HG02610 (cell line): ENCODE measurements at regions not wholly inside any gene's neighbourhood (a gene's known extent, or its start where the extent isn't known, plus 50 kb on each side); places are given as distances from the start of the nearest gene placed in this dataset.

ENCODE experiments used
- ATAC-seq: cut with Tn5 transposase; IDR thresholded peaks from one replicate; pipeline ENCODE4 v1.9.1; 2021; ENCODE audit warnings: mild to moderate bottlenecking, moderate library complexity; ENCODE audit not compliant: unreplicated experiment

DNA sequence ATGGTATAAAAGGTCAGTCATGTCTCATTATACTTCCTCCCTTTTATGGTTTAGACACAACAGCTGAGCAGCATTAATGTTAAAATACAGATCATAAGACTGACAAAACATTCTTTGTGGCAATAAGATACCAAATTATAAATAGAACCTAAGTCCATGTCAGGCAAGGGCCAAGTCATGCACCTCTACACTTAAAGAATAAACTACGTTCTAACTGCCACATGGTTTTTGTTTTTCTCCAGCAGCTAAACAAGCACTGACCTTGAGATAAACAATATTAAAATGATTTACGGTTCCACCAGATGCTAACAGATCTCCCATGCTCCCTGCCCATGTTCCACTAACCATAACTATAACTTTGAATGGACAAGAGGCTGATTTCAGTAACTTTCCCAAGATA, 368.6 kb upstream of the TFPI start:
- ATAC-seq, result no peak

DNA sequence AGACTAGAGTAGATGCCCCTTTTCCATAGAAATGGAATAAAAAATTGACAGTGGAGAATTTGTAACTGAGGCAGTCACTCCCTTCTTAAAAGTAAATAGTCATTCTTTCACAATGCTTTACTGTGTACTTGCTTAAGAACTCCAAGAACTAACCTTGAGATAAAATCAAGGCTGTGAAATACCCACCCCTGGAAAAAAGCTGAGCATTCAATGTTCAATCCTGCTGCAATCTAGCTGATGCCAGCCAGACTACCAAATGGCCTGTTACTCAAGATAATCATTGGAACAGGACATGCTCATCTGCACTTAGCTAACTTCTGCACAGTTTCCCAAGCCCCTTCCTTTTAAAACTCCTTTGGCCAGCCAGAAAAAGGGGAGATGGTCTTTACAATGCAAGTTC, 367.4 kb upstream of the GULP1 start:
- ATAC-seq, result no peak

- no peak for ATAC-seq
Measured at GRCh38 chr2:187934236-187934635, 357.4 kb upstream of the GULP1 start.

DNA sequence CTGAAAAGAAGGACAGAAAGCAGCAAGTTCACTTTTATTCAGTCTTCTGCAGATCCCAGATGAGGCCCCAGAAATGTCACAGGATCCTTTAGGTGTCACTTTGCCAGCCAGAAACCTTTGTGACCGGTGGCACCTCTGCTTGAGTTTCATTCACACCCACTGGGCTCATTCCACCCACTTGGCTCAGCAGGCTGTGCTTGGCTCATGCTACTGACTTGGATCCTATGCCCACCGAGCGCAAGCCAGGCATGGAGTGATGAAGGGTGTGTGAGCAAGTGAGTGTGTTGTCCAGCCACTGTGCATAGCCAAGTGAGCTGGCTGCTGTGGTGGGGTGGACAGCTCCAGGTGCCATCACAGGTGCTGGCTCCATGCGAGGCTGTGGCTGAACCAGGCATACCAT, 357.0 kb upstream of the GULP1 start:
- ATAC-seq, result no peak

- no peak for ATAC-seq
Measured at GRCh38 chr2:187935126-187935525, 356.5 kb upstream of the GULP1 start.

DNA sequence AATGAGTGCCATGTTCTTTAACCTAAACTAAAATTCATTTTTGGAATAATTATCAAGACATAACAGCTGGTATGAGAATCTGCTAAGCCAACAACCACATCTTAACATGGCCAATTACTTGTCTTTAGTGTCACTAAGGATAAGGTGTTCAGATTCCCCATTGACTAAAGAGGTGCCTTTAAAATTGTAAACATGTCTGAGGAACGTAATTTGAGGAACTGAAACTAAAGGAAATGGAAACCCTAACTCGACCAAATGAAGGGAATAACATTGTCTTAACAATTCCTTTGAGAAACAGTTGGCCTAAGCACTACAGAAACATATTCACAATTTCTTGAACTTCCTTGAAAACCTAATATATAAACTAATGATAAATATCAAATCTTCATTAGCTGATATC, 355.4 kb upstream of the GULP1 start:
- ATAC-seq, result no peak

DNA sequence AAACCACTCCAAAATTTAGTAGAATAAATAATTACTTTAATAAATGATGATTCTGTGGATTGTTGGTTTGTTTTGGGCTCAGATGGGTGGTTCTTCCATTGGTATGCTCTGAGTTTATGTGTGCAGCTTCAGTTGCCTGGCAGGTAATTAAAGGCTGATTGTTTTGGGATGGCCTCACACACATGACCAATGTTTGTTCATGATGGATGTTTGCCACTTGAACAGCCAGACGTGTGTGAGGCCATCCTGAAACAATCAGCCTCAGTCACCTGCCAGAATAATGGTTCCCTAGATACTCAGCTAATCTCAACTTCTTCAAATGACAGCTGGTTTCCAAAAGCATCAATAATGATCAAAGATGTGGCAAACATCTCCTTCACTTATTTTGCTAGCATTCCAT, 352.5 kb upstream of the GULP1 start:
- no peak for ATAC-seq

GRCh38 chr2:187942876-187943275, 348.8 kb upstream of the GULP1 start:
- ATAC-seq, result no peak

DNA sequence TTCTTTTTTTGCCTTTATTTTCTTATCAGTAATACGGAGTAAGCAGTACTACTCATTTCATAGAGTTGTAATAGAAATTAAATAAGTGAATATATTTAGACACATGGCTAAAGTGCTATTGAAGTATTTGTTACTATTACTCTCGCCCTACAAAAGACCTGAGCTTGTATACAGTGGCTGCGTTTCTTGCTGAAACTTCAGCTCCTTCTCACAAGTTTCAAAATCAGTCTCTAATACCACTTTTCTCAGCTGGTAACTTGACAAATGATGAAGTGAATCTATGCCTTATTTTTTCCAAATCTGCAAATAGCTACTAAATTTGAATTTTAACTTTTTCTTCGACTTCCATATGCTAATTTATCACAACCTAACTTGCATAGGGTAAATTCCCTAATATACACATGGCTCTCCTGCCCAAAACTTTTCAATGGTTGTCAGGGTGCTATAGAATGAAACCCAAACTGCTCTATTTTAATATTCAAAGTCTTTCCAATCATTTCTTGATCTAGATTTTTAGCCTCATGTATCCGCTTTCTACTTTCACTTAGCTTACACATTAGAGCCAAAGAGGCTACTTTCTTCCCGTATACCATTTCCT, 347.8 kb upstream of the GULP1 start:
- no peak for ATAC-seq

GRCh38 chr2:187949859-187950258, 341.8 kb upstream of the GULP1 start:
- no peak for ATAC-seq

DNA sequence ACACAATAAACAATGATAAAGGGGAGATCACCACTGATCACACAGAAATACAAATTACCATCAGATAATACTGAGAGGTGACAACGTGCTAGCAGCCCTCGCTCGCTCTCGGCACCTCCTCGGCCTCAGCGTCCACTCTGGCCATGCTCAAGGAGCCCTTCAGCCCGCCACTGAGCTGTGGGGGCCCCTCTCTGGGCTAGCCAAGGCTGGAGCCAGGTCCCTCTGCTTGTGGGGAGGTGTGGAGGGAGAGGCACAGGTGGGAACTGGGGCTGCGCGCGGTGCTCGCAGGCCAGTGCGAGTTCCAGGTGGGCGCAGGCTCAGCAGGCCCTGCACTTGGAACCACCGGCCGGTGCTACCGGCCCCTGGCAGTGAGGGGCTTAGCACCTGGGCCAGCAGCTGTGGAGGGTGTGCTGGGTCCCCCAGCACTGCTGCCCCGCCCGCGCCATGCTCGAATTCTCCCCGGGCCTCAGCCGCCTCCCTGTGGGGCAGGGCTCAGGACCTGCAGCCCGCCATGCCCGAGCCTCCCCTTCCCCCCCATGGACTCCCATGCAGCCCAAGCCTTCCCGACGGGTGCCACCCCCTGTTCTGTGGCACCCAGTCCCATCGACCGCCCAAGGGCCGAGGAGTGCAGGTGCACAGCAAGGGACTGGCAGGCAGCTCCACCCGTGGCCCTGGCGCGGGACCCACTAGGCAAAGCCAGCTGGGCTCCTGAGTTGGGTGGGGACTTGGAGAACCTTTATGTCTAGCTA, 340.0 kb upstream of the GULP1 start:
- ATAC-seq, result no peak

DNA sequence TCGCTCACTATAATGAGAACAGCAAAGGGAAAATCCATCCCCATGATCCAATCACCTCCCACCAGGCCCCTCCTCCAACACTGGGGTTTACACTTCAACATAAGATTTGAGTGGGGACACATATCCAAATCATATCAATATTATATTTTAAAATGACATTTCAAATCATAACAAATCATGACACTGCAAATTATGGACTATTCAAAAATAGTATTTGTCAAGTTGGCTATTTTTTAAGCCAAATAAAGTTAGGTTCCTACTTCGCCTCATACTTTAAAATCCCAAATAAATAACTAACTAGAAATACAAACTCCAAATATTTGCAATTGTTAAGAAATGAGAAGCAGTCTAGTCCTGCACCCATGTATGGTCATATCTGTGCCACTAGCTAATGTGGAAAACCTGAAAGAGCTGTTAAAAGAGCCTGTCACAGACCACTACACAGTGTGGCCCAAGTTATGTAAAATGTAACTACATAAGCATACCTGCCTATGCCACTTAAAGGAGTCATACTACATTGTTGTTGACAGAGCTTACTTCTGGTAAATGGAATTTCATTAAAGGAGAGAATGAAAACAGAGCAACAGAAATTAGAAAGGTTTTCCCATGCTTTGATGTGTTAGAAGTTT, 334.7 kb upstream of the GULP1 start:
- no peak for ATAC-seq

- no peak for ATAC-seq
Measured at GRCh38 chr2:187959821-187960220, 331.9 kb upstream of the GULP1 start.

DNA sequence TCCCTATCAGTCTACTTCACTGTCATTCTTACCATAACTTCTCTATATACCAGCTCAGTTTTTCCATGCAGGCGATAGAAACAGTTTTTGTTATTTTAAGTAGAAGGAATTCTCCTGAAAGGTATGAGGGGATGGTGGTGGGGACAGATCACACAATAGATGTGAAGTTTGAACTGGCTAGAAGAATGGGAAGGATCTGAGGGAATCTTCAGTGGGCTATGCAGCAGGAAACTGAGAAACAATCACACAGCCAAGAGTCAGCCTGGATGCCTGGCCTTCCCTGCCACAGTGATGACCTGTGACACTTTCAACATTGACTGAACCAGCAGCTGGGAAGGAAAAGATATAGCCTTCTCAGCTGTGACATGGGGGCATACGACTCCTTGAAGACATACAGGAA, 329.1 kb upstream of the GULP1 start:
- no peak for ATAC-seq

GRCh38 chr2:187964746-187965145, 326.9 kb upstream of the GULP1 start:
- ATAC-seq, result no peak

DNA sequence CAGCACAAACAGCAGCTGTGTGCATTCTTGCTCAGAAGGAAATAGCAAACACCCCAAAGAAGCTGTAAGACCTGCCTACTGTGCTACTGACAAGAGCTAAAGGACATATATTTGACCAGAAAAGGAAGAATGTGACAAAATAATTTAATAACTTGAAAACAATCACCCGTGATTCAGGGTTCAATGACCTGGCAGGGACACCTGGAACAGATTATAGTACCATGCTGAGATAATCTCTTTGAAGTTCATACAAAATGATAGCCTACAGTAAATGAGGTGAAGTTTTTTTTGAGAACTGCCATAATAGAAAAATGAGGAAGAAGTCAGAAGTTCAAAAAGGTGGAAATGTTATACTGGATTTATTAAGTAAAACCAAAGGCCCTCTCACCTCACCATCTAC, 324.8 kb upstream of the GULP1 start:
- ATAC-seq, result no peak

- no peak for ATAC-seq
Measured at GRCh38 chr2:187971893-187972292, 319.8 kb upstream of the GULP1 start.

- no peak for ATAC-seq
Measured at GRCh38 chr2:187976259-187976985, 315.3 kb upstream of the GULP1 start.

GRCh38 chr2:187976986-187977333, 314.7 kb upstream of the GULP1 start:
- no peak for ATAC-seq

GRCh38 chr2:187978356-187978755, 313.3 kb upstream of the GULP1 start:
- no peak for ATAC-seq

- ATAC-seq, result peak; percentile 69
Measured at GRCh38 chr2:187982668-187983067, 309.0 kb upstream of the GULP1 start.

DNA sequence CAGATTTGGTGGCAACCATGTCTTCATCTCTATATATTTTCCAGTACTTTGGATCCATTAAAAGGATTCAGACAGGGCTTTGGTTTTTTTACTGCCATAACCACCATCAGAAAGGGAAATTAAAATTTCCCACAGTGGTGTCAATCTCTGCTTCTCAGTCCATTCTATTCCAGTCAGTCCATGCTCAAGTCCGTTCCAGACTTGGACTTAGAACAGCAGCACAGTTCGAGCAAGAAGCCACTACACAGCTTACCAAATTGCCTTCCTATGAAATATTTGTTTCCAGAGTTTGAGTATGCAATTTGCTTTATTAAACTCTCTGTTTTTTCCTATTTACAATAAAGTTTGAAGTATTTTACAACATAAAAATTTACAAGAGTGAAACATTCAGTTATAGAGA, 306.5 kb upstream of the GULP1 start:
- ATAC-seq, result no peak
